Heart right ventricle (tissue), 16 donors: ENCODE measurements at regions not wholly inside any gene's neighbourhood (a gene's known extent, or its start where the extent isn't known, plus 50 kb on each side); places are given as distances from the start of the nearest gene placed in this dataset.

Source experiments
- ATAC-seq, 8 donors: fragments of 200-7000 bp; cut with Tn5 transposase; one replicate each; pipeline ENCODE4 v1.9.1; 2020; ENCODE audit warnings: mild to moderate bottlenecking in 8 of 8, moderate library complexity in 8 of 8, moderate number of reproducible peaks in 1 of 8
- DNase-seq, 2 donors: peaks; one replicate each; pipeline ENCODE4 v3.0.0-alpha.2; 2020
- H3K27ac ChIP-seq, 10 donors: fragments of 200-600 bp; sonication (generic) in 2 of 10; one replicate each; pipeline versions ENCODE4 v1.5.0 to v1.8.0; 2020 to 2022; ENCODE audit warnings: mild to moderate bottlenecking in 3 of 10
- H3K27me3 ChIP-seq, 7 donors: fragments of 200-600 bp; one replicate each; pipeline ENCODE4 v1.8.0; 2021 to 2022; ENCODE audit warnings: mild to moderate bottlenecking in 2 of 7
- H3K36me3 ChIP-seq, 9 donors: fragments of 200-600 bp; sonication (generic) in 1 of 9; one replicate each; pipeline versions ENCODE4 v1.5.0 to v1.8.0; 2020 to 2022; ENCODE audit warnings: mild to moderate bottlenecking in 2 of 9
- H3K4me1 ChIP-seq, 9 donors: fragments of 200-600 bp; sonication (generic) in 1 of 9; one replicate each; pipeline versions ENCODE4 v1.5.0 to v1.8.0; 2020 to 2022; ENCODE audit warnings: mild to moderate bottlenecking in 4 of 9
- H3K4me3 ChIP-seq, 10 donors: fragments of 200-600 bp; sonication (generic) in 2 of 10; one replicate each; pipeline versions ENCODE4 v1.5.0 to v1.8.0; 2020 to 2022; ENCODE audit warnings: mild to moderate bottlenecking in 7 of 10, moderate library complexity in 2 of 10
- H3K9me3 ChIP-seq, 11 donors: fragments of 200-600 bp in 10 of 11; sonication (generic) in 2 of 11; one replicate each; pipeline versions ENCODE4 v1.5.0 to v1.8.0; 2013 to 2022; ENCODE audit warnings: mild to moderate bottlenecking in 2 of 11, control low read depth in 1 of 11, moderate library complexity in 1 of 11
- WGBS, 2 donors: extraction: QIAGEN DNeasy Blood & Tissue Kit; methylation state at CpG; one replicate each; pipeline ENCODE4 v1.1.7; 2013; ENCODE audit warnings: inconsistent platforms in 1 of 2; 5-methylcytosine and 5-hydroxymethylcytosine counted together
- intact Hi-C, 10 donors: fragments of 100-400 bp; cut with DNase I; formaldehyde crosslinking; loops; one replicate each; pipeline versions ENCODE4 v1.11.1 to v1.14.2; 2022
- TF ChIP-seq, protein P1 (sequence below), 9 donors: fragments of 200-600 bp; sonication (generic) in 2 of 9; IDR thresholded peaks; one replicate each; pipeline versions ENCODE4 v1.5.0 to v1.8.0; 2021 to 2022; ENCODE audit warnings: antibody characterized with exemption in 9 of 9, mild to moderate bottlenecking in 5 of 9, moderate library complexity in 1 of 9
- donor health status: Arrhythmogenic right ventricular cardiomyopathy.
- donor health status: ischemic (EF 13 %, LVEDD 7.1; RV severe dilation, severe dysfunction).
- donor health status: healthy with polysubstance abuse.
- donor health status: DM: no; HTN: yes; CAD: no.
- donor health status: DM: no; HTN: no; CAD: no.
- donor health status: ischemic (EF 25% LVEDD 6.9; RV normal size, moderate dysfunction).
- donor health status: ischemic (EF 25% LVEDD 5.7; RV mildly dilated, moderate dysfunction).
- donor health status: healthy.
- donor health status: DM: yes; HTN: yes; CAD: no.
- donor health status: Ischemic cardiomyopathy.
- donor health status: ischemic (EF 35%, LVEDD 5.7; RV mildly dilated, moderate dysfunction).
- donor health status: nonischemic (EF 11% LVEDD 7.7; RV severe dilation, severe dysfunction).
- donor health status: DM: yes; HTN: yes; CAD: no.
- donor health status: PGD.
- donor health status: ischemic (EF 29% LVEDD 5.4; RV normal size, mild dysfunction).
- donor health status: nonischemic (EF 23%, LVEDD 6.1; RV moderate dilation, normal function).

DNA sequence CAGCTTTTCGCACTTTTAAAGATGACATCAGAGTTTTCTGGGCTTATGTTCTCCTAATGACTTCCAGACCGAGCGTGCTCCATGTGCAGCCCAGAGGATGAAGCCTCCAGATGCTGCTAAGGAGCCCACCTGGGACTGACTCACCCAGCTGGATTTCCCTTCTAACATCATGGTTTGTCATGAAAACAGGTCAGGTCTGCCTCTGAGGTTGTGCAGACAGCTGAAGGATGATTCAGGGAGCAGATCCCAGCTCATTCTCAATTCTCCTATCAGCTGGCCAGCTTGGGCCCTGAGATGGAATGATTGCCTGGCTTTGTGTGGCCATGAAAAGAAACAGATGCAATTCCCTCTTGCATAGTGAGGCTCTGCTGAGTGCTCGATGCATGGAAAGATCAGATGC is 123.9 kb upstream of the DUSP10 start:
- H3K27me3 ChIP-seq: no peaks in the 10 kb centered on the region
- no peaks in the 10 kb centered on the region for H3K4me1 ChIP-seq
- H3K27ac ChIP-seq: no peak overlapping the region
- intact Hi-C loops: no loop called here
- no peak overlapping the region for H3K4me3 ChIP-seq
- no peaks in the 10 kb centered on the region for H3K36me3 ChIP-seq
- no peaks in the 10 kb centered on the region for H3K9me3 ChIP-seq
- ATAC-seq (peak in 4 of 8 donors; percentile 41 to 64 (median 42)), DNase-seq (peak in 1 of 2 donors; percentile 6)
- TF ChIP-seq, protein P1, sequence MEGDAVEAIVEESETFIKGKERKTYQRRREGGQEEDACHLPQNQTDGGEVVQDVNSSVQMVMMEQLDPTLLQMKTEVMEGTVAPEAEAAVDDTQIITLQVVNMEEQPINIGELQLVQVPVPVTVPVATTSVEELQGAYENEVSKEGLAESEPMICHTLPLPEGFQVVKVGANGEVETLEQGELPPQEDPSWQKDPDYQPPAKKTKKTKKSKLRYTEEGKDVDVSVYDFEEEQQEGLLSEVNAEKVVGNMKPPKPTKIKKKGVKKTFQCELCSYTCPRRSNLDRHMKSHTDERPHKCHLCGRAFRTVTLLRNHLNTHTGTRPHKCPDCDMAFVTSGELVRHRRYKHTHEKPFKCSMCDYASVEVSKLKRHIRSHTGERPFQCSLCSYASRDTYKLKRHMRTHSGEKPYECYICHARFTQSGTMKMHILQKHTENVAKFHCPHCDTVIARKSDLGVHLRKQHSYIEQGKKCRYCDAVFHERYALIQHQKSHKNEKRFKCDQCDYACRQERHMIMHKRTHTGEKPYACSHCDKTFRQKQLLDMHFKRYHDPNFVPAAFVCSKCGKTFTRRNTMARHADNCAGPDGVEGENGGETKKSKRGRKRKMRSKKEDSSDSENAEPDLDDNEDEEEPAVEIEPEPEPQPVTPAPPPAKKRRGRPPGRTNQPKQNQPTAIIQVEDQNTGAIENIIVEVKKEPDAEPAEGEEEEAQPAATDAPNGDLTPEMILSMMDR (IDR thresholded peaks at IDR 0.05): no peak
- 77 to 78% methylated on average over 4 of the region's 4 CpGs for WGBS, 2 donors

DNA sequence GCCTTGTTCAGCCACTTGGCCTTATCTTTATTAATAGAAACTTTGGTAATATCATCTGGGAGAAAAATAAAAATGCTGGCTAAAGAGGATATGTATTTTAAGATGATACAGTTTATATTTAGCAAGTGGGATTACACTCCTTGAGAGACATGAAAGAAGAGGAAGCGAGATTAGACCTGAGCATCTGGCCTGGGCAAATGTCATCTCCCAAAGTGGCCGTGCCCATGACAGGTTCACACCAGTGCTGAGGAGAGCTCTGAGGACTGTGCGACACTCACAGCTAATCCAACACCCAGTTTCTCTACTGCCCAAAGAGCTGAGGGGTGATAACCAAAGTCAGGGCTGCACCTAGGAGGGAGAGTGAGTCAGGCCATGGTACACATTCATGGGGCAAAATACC is 121.7 kb upstream of the DUSP10 start:
- whole genome bisulfite sequencing, 2 donors: 85 to 89% methylated on average over 3 of the region's 3 CpGs
- H3K9me3 ChIP-seq: no peaks in the 10 kb centered on the region
- H3K36me3 ChIP-seq: no peaks in the 10 kb centered on the region
- H3K4me3 ChIP-seq: no peak overlapping the region
- ATAC-seq (no peak), DNase-seq (no peak)
- no peaks in the 10 kb centered on the region for H3K4me1 ChIP-seq
- no peak overlapping the region for H3K27ac ChIP-seq
- TF ChIP-seq, protein P1 (IDR thresholded peaks at IDR 0.05): no peak
- intact Hi-C loops: no loop called here
- H3K27me3 ChIP-seq: no peaks in the 10 kb centered on the region

DNA sequence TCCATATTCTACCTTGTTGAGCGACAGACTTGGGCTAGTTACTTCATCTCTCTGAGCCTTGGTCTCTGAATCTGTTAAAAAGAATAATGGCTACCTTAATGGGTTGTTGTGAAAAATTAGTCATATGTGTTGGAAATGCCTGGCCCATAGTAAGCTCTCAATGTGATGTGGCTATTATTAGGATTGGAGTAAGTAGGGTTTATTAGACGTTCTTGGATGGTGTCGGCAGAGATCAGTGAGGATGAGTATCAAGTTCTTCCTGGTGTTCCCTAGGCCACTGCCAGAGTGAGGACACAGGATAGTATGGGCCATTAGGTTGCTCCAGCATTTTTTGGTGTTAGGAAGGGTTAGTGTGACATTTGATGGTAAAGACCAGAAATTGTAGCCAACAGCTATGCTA is 121.1 kb upstream of the DUSP10 start:
- Histone ChIP-seq H3K36me3 (no peaks in the 10 kb centered on the region), H3K4me1 (no peaks in the 10 kb centered on the region), H3K27ac (no peak overlapping the region), H3K4me3 (no peak overlapping the region), H3K27me3 (no peaks in the 10 kb centered on the region), H3K9me3 (no peaks in the 10 kb centered on the region)
- WGBS, 2 donors: 85 to 89% methylated on average over 3 of the region's 3 CpGs
- ATAC-seq (no peak), DNase-seq (no peak)
- intact Hi-C loops: no loop called here
- TF ChIP-seq, protein P1 (IDR thresholded peaks at IDR 0.05): no peak

DNA sequence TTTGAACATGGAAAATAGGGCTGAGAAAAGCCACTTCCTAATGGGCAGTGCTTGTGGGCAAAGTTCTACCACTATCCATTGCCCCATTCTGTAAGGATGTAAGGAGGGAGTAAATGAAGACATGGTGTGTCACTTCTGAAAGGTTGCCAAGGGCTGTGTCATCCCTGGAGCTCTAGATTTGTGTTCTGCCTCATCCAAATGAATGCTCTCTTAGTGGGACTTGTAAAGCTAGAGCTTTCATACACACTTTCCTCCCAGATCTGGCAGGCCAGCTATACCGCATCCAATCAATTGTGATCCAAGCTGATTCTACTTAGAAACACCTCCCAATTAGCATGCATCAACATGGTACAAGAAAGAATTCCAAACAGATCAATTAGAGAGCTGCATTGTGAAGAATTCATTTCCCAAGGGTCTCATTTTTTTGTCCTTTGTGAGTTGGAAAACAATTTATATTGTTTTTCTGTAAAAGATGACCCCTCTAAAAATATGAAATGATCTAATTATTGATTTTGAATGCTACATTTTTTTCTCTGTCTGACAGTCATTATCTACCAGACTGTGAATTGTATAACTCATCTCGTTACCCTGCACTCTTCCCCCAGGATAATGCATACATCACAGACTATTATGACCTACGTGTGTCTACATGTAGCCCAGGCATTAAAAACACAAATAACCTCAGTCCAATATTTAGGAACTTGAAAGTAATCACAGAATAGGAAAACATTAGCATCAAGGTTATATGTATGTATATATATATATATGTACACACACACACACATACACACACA is 117.1 kb upstream of the DUSP10 start:
- Histone ChIP-seq H3K4me3 (no peak overlapping the region), H3K27me3 (no peaks in the 10 kb centered on the region), H3K9me3 (no peaks in the 10 kb centered on the region), H3K27ac (no peak overlapping the region), H3K36me3 (no peaks in the 10 kb centered on the region), H3K4me1 (no peaks in the 10 kb centered on the region)
- ATAC-seq (peak in 1 of 8 donors; percentile 44), DNase-seq (no peak)
- intact Hi-C loops: no loop called here
- WGBS, 2 donors: 90 to 92% methylated on average over 3 of the region's 3 CpGs
- TF ChIP-seq, protein P1 (IDR thresholded peaks at IDR 0.05): no peak
